ENCODE measurements at regions not wholly inside any gene's neighbourhood (a gene's known extent, or its start where the extent isn't known, plus 50 kb on each side); places are given as distances from the start of the nearest gene placed in this dataset.

DNA sequence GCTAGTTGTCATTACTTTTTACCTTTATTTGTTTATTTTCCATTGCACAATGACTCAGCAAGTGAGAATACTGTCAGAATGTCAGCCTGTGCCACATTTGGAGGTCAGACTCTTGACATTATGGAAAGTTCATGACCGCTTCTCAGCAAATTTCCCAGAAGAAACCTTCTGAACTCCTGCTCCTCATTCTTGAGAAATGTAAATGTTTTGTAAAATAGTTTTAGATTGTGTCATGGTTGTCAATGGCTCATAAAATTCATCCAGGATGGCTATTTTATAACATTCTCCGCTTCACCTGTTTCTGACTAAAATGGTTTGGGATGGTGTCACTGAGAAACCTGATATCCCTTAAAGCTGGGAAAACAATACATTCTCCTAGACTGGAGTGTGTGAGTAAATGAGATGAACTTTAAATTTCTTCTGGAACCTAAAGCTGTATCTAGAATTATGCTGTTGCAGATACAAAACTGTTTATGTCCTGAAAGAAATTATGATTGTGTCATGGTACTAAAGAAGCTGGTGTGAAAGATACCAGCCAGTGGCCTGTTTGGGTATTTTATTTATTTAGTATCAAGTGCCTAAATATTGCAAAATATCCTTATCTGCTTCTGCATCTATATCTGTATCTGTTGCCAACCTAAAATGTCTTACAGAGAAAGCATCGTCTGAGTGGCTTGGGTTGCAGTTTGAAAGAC is 671.7 kb downstream of the GATA3 start:
- no peaks in the 10 kb centered on the region for H3K27me3 ChIP-seq
- H3K4me3 ChIP-seq (replicated peaks in 1 of 3) = no peak overlapping the region
- no peaks in the 10 kb centered on the region for H3K36me3 ChIP-seq
- H3K9me3 ChIP-seq = no peaks in the 10 kb centered on the region
- WGBS, 2 donors = 84 to 85% methylated on average over 3 of the region's 3 CpGs
- intact Hi-C loops (cut with DNase I) = no loop called here
- H3K4me1 ChIP-seq = no peaks in the 10 kb centered on the region
- DNase-seq = no peak
- TF ChIP-seq, protein P1, sequence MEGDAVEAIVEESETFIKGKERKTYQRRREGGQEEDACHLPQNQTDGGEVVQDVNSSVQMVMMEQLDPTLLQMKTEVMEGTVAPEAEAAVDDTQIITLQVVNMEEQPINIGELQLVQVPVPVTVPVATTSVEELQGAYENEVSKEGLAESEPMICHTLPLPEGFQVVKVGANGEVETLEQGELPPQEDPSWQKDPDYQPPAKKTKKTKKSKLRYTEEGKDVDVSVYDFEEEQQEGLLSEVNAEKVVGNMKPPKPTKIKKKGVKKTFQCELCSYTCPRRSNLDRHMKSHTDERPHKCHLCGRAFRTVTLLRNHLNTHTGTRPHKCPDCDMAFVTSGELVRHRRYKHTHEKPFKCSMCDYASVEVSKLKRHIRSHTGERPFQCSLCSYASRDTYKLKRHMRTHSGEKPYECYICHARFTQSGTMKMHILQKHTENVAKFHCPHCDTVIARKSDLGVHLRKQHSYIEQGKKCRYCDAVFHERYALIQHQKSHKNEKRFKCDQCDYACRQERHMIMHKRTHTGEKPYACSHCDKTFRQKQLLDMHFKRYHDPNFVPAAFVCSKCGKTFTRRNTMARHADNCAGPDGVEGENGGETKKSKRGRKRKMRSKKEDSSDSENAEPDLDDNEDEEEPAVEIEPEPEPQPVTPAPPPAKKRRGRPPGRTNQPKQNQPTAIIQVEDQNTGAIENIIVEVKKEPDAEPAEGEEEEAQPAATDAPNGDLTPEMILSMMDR (IDR thresholded peaks at IDR 0.05) = no peak
- no peak for TF ChIP-seq POLR2A (IDR thresholded peaks at IDR 0.05)
- H3K27ac ChIP-seq = no peak overlapping the region

GRCh38 chr10:8726779-8727084 is 672.2 kb downstream of the GATA3 start:
- H3K4me1 ChIP-seq = no peaks in the 10 kb centered on the region
- no peaks in the 10 kb centered on the region for H3K27me3 ChIP-seq
- no peaks in the 10 kb centered on the region for H3K36me3 ChIP-seq
- no peaks in the 10 kb centered on the region for H3K9me3 ChIP-seq
- H3K4me3 ChIP-seq (replicated peaks in 1 of 3) = no peak overlapping the region
- H3K27ac ChIP-seq = no peak overlapping the region
- DNase-seq = no peak
- intact Hi-C loops (cut with DNase I) = no loop called here
- TF ChIP-seq, protein P1 (IDR thresholded peaks at IDR 0.05) = no peak
- no peak for TF ChIP-seq POLR2A (IDR thresholded peaks at IDR 0.05)
- WGBS, 2 donors = 65 to 71% methylated on average over 5 of the region's 5 CpGs

DNA sequence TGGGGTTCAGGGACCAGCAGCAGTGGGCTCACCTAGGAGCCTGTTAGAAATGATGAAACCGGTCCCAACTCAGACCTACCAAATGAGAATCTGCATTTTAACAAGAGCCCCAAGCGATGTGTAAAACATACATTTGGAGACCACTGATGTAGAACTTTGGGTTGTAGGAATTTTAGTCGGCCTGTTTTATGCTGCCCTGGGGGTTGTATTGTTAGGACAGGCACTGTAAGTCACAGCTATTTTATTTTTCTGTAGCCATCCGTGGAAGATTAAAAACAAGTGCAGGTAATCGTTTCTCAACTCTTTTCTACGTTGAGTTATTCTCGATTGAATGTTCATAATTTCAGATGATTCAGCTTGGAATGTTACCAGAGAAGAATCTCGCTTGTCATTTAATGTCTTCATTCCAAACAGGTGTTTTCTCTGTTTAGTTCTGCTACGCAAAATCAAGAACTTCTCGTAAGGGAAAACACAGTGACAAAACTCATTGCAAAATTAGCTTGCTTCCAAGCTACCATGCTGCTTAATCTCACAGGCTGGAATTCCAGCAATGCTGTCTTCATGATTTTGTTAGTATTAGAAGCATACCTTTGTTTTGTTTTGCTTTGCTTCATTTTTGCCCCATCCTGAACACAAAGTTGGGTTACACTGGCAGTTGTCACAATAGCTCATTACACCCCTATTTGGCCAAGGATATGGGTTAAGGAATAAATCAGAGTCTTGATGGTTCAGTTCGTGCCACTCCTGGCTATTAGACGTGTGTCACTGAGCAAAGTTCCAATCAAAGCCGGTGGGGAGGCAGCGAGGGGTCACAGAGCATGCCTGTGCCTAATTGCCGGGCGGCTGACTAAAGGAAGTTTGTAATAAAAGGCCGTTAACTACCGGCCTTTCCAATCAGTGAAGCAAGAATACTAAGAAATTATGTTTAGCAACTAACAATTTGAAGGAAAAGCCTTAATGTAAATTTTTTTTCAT is 676.9 kb downstream of the GATA3 start:
- H3K9me3 ChIP-seq = no peaks in the 10 kb centered on the region
- H3K27ac ChIP-seq = no peak overlapping the region
- 78 to 79% methylated on average over 18 of the region's 18 CpGs for WGBS, 2 donors
- no peaks in the 10 kb centered on the region for H3K27me3 ChIP-seq
- no peak for TF ChIP-seq POLR2A (IDR thresholded peaks at IDR 0.05)
- TF ChIP-seq, protein P1 (IDR thresholded peaks at IDR 0.05) = no peak
- H3K4me3 ChIP-seq (replicated peaks in 1 of 3) = no peak overlapping the region
- H3K4me1 ChIP-seq = no peaks in the 10 kb centered on the region
- intact Hi-C loops (cut with DNase I) = no loop called here
- no peak for DNase-seq
- H3K36me3 ChIP-seq = no peaks in the 10 kb centered on the region

GRCh38 chr10:8738987-8739386 is 684.5 kb downstream of the GATA3 start:
- H3K36me3 ChIP-seq = no peaks in the 10 kb centered on the region
- 65 to 73% methylated on average over 3 of the region's 3 CpGs for WGBS, 2 donors
- no peaks in the 10 kb centered on the region for H3K27me3 ChIP-seq
- H3K27ac ChIP-seq = no peak overlapping the region
- TF ChIP-seq, protein P1 (IDR thresholded peaks at IDR 0.05) = no peak
- TF ChIP-seq POLR2A (IDR thresholded peaks at IDR 0.05) = no peak
- no peaks in the 10 kb centered on the region for H3K9me3 ChIP-seq
- H3K4me3 ChIP-seq (replicated peaks in 1 of 3) = no peak overlapping the region
- H3K4me1 ChIP-seq = no peaks in the 10 kb centered on the region
- intact Hi-C loops (cut with DNase I) = no loop called here
- DNase-seq = no peak

All from thyroid gland (tissue), 4 donors.